HepG2 (cell line): ENCODE measurements at regions not wholly inside any gene's neighbourhood (a gene's known extent, or its start where the extent isn't known, plus 50 kb on each side); places are given as distances from the start of the nearest gene placed in this dataset.
"Not testable (repeated sequence)": the region's sequence is repeated elsewhere in the genome, so short reads cannot be mapped to it uniquely, and the experiment has no call there.

ENCODE experiments used
- ATAC-seq: fragments of 200-7000 bp; cut with Tn5 transposase; 3 replicates; pipeline ENCODE4 v1.9.1; 2020; ENCODE audit warnings: mild to moderate bottlenecking, moderate library complexity
- BruUV-seq: library from RNA; stranded (reverse); fragments of 400-500 nt; replicated peaks from 2 replicates; lab custom pipeline; 2021; lab: Mats Ljungman, UMichigan
- CTCF ChIA-PET: fragments of 300-600 bp; formaldehyde crosslinking; extraction: SDS; loops from one replicate; lab custom pipeline; 2021; ENCODE audit warnings: low total read pairs, inconsistent platforms, low intra/inter-chr PET ratio; lab: Yijun Ruan, JAX
- POLR2A ChIA-PET: fragments of 350-600 bp; sonication (Branson Sonifier 250); formaldehyde crosslinking; loops from one replicate; lab custom pipeline; 2020; ENCODE audit warnings: antibody characterized with exemption, inconsistent platforms; lab: Yijun Ruan, JAX
- DNase-seq: peaks from one replicate; pipeline ENCODE4 v3.0.0-alpha.2; 2015; ENCODE audit warnings: low spot score
- FAIRE-seq: peaks from 3 replicates; lab custom pipeline; 2011; peaks lifted over from hg19 to GRCh38; lab: Jason Lieb, UNC
- H2AFZ ChIP-seq: one replicate; pipeline ENCODE4 v1.6.1; 2011; ENCODE audit warnings: low read length, inconsistent platforms
- H3K27ac ChIP-seq: fragments of 300-600 bp; 3 replicates; pipeline ENCODE4 v1.8.0; 2011; ENCODE audit warnings: mixed run types, mild to moderate bottlenecking, mixed read lengths, low read length, inconsistent platforms; ENCODE audit not compliant: insufficient read depth; ENCODE audit errors: extremely low read length
- H3K27me3 ChIP-seq, 2 experiments: fragments of 200-600 bp in 1 of 2; 2 replicates in 1 of 2; 3 replicates in 1 of 2; pipeline versions ENCODE4 v1.6.0 to v1.8.0; 2011; ENCODE audit warnings: low read length in 2 of 2, mild to moderate bottlenecking in 2 of 2, moderate library complexity in 2 of 2, inconsistent platforms in 1 of 2; ENCODE audit not compliant: insufficient read depth in 2 of 2, control insufficient read depth in 1 of 2
- H3K36me3 ChIP-seq, 2 experiments: fragments of 200-600 bp in 1 of 2; replicated peaks in 1 of 2; 2 replicates in 1 of 2; 3 replicates in 1 of 2; pipeline versions ENCODE4 v1.5.1 to v1.8.0; 2011; ENCODE audit warnings: low read length in 2 of 2, inconsistent platforms in 1 of 2; ENCODE audit not compliant: insufficient read depth in 2 of 2, control insufficient read depth in 1 of 2
- H3K4me1 ChIP-seq: 2 replicates; pipeline ENCODE4 v1.5.1; 2012; ENCODE audit warnings: low read length, inconsistent platforms; ENCODE audit not compliant: insufficient read depth
- H3K4me2 ChIP-seq: 2 replicates; pipeline ENCODE4 v1.6.0; 2011; ENCODE audit warnings: low read depth, low read length, inconsistent platforms
- H3K4me3 ChIP-seq, 3 experiments: fragments of 200-600 bp in 1 of 3; sonication (generic), shearing (Covaris generic) in 1 of 3; replicated peaks in 1 of 3; 2 replicates each; pipeline ENCODE4 v1.5.1; 2011 to 2016; ENCODE audit warnings: low read length in 3 of 3, inconsistent platforms in 2 of 3, low read depth in 2 of 3, mild to moderate bottlenecking in 2 of 3, control low read depth in 1 of 3, mixed read lengths in 1 of 3; ENCODE audit not compliant: insufficient read depth in 1 of 3
- H3K79me2 ChIP-seq: one replicate; pipeline ENCODE4 v1.6.1; 2011; ENCODE audit warnings: low read length, inconsistent platforms; ENCODE audit not compliant: insufficient read depth
- H3K9ac ChIP-seq: 2 replicates; pipeline ENCODE4 v1.6.0; 2011; ENCODE audit warnings: mild to moderate bottlenecking, low read depth, low read length, inconsistent platforms; ENCODE audit not compliant: insufficient read depth
- H3K9me3 ChIP-seq: 2 replicates; pipeline ENCODE4 v1.5.1; 2012; ENCODE audit warnings: mild to moderate bottlenecking, low read length
- H4K20me1 ChIP-seq: 2 replicates; pipeline ENCODE4 v1.6.0; 2011; ENCODE audit warnings: inconsistent platforms, mild to moderate bottlenecking, low read length, moderate library complexity; ENCODE audit not compliant: insufficient read depth
- WGBS: methylation state at CpG from one replicate; pipeline ENCODE4 v1.1.6; 2017; ENCODE audit warnings: low lambda C conversion rate; 5-methylcytosine and 5-hydroxymethylcytosine counted together
- in situ Hi-C: cut with HindIII; loops from 2 replicates; pipeline ENCODE4 v1.10.0; 2017; ENCODE audit warnings: low pct_unique_long_range_greater_than_20kb; ENCODE audit not compliant: extremely low pct_ligation_motif_present
- intact Hi-C: fragments of 100-400 bp; cut with micrococcal nuclease; formaldehyde crosslinking; loops from one replicate; pipeline ENCODE4 v1.10.0; 2022; ENCODE audit not compliant: unreplicated experiment

- H3K27ac ChIP-seq, DNase-seq, H3K27me3 ChIP-seq, CTCF ChIA-PET, POLR2A ChIA-PET, H3K4me2 ChIP-seq, H3K9me3 ChIP-seq, intact Hi-C loops, ATAC-seq, H3K4me1 ChIP-seq, H3K79me2 ChIP-seq, H3K4me3 ChIP-seq, BruUV-seq, in situ Hi-C loops, FAIRE-seq, H3K36me3 ChIP-seq, H2AFZ ChIP-seq, H3K9ac ChIP-seq, H4K20me1 ChIP-seq: not testable (repeated sequence)
- WGBS = 0% methylated on average over 1 of the region's 10 CpGs
Observed at GRCh38 chr12:8308611-8309010, 81.2 kb upstream of the FAM90A1 start.

- not testable (repeated sequence) for ATAC-seq
Observed at GRCh38 chr12:8315997-8316396, 88.6 kb upstream of the FAM90A1 start.

GRCh38 chr12:8317675-8318074, 90.3 kb upstream of the FAM90A1 start:
- FAIRE-seq, H2AFZ ChIP-seq, H3K4me1 ChIP-seq, H3K9ac ChIP-seq, H4K20me1 ChIP-seq, H3K79me2 ChIP-seq, H3K4me2 ChIP-seq, BruUV-seq, H3K27ac ChIP-seq, CTCF ChIA-PET, intact Hi-C loops, POLR2A ChIA-PET, H3K36me3 ChIP-seq, H3K27me3 ChIP-seq, H3K9me3 ChIP-seq, in situ Hi-C loops, DNase-seq, H3K4me3 ChIP-seq, ATAC-seq: not testable (repeated sequence)
- WGBS = 30% methylated on average over 5 of the region's 5 CpGs

More at GRCh38 chr12:8315997-8316396, 88.6 kb upstream of the FAM90A1 start:
- H3K27ac ChIP-seq, CTCF ChIA-PET, H3K9me3 ChIP-seq, H3K27me3 ChIP-seq, H4K20me1 ChIP-seq, intact Hi-C loops, in situ Hi-C loops, H3K4me3 ChIP-seq, H3K4me2 ChIP-seq, POLR2A ChIA-PET, FAIRE-seq, H3K9ac ChIP-seq, H3K79me2 ChIP-seq, DNase-seq, H3K36me3 ChIP-seq, H3K4me1 ChIP-seq, BruUV-seq, H2AFZ ChIP-seq: not testable (repeated sequence)
- WGBS = 48% methylated on average over 3 of the region's 4 CpGs

GRCh38 chr12:8320251-8320730, 92.9 kb upstream of the FAM90A1 start:
- WGBS = 20% methylated on average over 11 of the region's 11 CpGs
- POLR2A ChIA-PET, in situ Hi-C loops, H3K4me1 ChIP-seq, ATAC-seq, H3K9me3 ChIP-seq, H3K79me2 ChIP-seq, DNase-seq, H3K27me3 ChIP-seq, intact Hi-C loops, FAIRE-seq, H3K9ac ChIP-seq, H4K20me1 ChIP-seq, H3K4me3 ChIP-seq, H3K4me2 ChIP-seq, CTCF ChIA-PET, H3K36me3 ChIP-seq, H2AFZ ChIP-seq, H3K27ac ChIP-seq, BruUV-seq: not testable (repeated sequence)
